ENCODE measurements at regions not wholly inside any gene's neighbourhood (a gene's known extent, or its start where the extent isn't known, plus 50 kb on each side); places are given as distances from the start of the nearest gene placed in this dataset.

GRCh38 chr1:228930479-228930957, 195.2 kb downstream of the RHOU start:
- Histone ChIP-seq H3K36me3 (ENCODE audit: control insufficient read depth, insufficient read depth, low read length) (no peaks in the 10 kb centered on the region), H3K4me3 (replicated peaks; ENCODE audit: low read depth, low read length) (no peak overlapping the region), H3K27me3 (replicated peaks; ENCODE audit: control insufficient read depth, insufficient read depth, low read length) (peaks cover 2% of the 10 kb centered on the region; the same call in 1 of the 2 replicates)
- TF ChIP-seq CTCF (IDR thresholded peaks at IDR 0.05; ENCODE audit: insufficient read depth, low read length, poor library complexity, severe bottlenecking) = no peak
- DNase-seq (ENCODE audit: extremely low read depth, insufficient read length) = no peak

GRCh38 chr1:228933753-228934152, 198.5 kb downstream of the RHOU start:
- peaks cover 2% of the 10 kb centered on the region; the same call in 1 of the 2 replicates for H3K27me3 ChIP-seq (replicated peaks; ENCODE audit: control insufficient read depth, insufficient read depth, low read length)
- no peak overlapping the region for H3K4me3 ChIP-seq (replicated peaks; ENCODE audit: low read depth, low read length)
- H3K36me3 ChIP-seq (ENCODE audit: control insufficient read depth, insufficient read depth, low read length) = no peaks in the 10 kb centered on the region
- DNase-seq (ENCODE audit: extremely low read depth, insufficient read length) = no peak
- TF ChIP-seq CTCF (IDR thresholded peaks at IDR 0.05; ENCODE audit: insufficient read depth, low read length, poor library complexity, severe bottlenecking) = no peak

- no peak for DNase-seq (ENCODE audit: extremely low read depth, insufficient read length)
- H3K36me3 ChIP-seq (ENCODE audit: control insufficient read depth, insufficient read depth, low read length) = no peaks in the 10 kb centered on the region
- no peak for TF ChIP-seq CTCF (IDR thresholded peaks at IDR 0.05; ENCODE audit: insufficient read depth, low read length, poor library complexity, severe bottlenecking)
- H3K27me3 ChIP-seq (replicated peaks; ENCODE audit: control insufficient read depth, insufficient read depth, low read length) = peaks cover 2% of the 10 kb centered on the region; the same call in 1 of the 2 replicates
- H3K4me3 ChIP-seq (replicated peaks; ENCODE audit: low read depth, low read length) = no peak overlapping the region
Measured at GRCh38 chr1:228935198-228935663, 200.0 kb downstream of the RHOU start.

- TF ChIP-seq CTCF (IDR thresholded peaks at IDR 0.05; ENCODE audit: insufficient read depth, low read length, poor library complexity, severe bottlenecking) = no peak
- Histone ChIP-seq H3K36me3 (ENCODE audit: control insufficient read depth, insufficient read depth, low read length) (no peaks in the 10 kb centered on the region), H3K4me3 (replicated peaks; ENCODE audit: low read depth, low read length) (no peak overlapping the region), H3K27me3 (replicated peaks; ENCODE audit: control insufficient read depth, insufficient read depth, low read length) (no peaks in the 10 kb centered on the region; the same call in 1 of the 2 replicates)
- DNase-seq (ENCODE audit: extremely low read depth, insufficient read length) = no peak
Measured at GRCh38 chr1:228935855-228936727, 200.8 kb downstream of the RHOU start.

GRCh38 chr1:228936881-228937280, 201.6 kb downstream of the RHOU start:
- no peak for TF ChIP-seq CTCF (IDR thresholded peaks at IDR 0.05; ENCODE audit: insufficient read depth, low read length, poor library complexity, severe bottlenecking)
- no peak overlapping the region for H3K4me3 ChIP-seq (replicated peaks; ENCODE audit: low read depth, low read length)
- DNase-seq (ENCODE audit: extremely low read depth, insufficient read length) = no peak
- H3K36me3 ChIP-seq (ENCODE audit: control insufficient read depth, insufficient read depth, low read length) = no peaks in the 10 kb centered on the region
- no peaks in the 10 kb centered on the region; the same call in 1 of the 2 replicates for H3K27me3 ChIP-seq (replicated peaks; ENCODE audit: control insufficient read depth, insufficient read depth, low read length)
